ENCODE measurements at regions not wholly inside any gene's neighbourhood (a gene's known extent, or its start where the extent isn't known, plus 50 kb on each side); places are given as distances from the start of the nearest gene placed in this dataset.

DNA sequence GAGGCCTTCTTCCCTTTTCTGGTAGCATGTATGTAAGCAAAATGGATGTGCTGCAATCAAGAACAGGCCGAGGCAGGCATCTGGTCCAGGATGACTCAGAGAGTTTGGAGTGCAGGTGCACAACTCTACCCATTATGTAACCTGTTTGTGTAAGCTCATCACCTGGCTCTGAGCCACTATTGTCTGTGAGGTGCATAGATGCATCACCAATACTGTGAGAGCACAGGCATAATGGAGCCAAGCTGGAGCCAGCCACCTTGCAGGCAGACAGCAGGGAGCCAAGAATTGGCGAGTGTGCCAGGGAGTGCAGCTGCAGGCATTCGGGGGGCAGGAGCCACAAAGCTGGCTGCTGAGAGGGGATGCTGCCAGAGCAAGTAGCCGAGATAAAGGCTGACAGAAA is 549.9 kb upstream of the RGS18 start:
- no peak for DNase-seq (ENCODE audit: low spot score)
- intact Hi-C loops (cut with DNase I), result no loop called here

DNA sequence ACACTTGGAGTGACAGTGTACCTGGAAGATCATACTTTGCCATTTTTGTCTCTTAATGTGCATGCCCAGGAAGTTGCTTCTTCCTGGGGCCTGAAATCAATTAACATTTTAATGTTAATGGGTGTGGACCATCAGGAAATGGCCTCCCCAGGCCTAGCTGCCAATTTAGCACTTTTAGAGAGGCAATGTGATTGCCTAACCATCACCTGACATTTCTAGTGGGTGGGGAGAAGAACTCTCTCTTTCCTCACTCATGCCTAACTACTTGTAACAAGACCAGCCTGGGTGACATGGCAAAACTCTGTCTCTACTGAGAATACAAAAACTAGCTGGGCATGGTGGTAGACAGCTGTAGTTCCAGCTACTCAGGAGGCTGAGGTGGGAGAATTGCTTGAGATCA is 549.0 kb upstream of the RGS18 start:
- no peak for DNase-seq (ENCODE audit: low spot score)
- intact Hi-C loops (cut with DNase I), result no loop called here

DNA sequence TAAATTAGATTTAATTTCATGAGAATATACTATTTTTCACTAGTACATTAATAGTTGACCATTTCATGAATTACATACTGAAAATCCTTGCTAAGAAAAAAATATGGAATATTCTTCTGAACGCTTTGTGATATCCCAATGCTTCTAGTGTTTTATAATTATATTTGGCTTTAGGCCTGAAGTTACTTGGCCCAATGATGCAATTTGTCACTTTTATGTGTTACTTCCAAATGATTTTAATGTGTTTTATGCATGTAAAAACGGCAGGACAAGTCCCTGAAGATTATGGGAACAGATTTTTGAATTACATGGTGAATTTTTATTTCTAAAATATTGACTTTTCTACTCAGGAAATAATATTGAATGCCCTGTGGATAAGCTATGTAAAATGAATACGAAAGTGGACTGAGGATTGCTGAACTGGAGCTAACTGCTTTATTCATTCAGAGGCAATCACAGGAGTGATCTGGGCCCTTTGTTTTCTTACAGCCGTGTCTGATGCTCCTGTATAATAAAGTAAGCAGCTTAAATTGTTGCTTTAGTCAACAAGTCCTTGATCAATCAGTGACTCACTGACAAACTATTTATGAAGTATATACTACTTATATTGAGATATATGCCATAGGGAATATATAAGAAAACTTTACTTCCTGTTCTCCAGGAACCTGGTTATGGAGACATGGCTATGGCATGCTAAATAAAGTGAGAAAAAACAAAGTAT is 543.0 kb upstream of the RGS18 start:
- no peak for DNase-seq (ENCODE audit: low spot score)
- intact Hi-C loops (cut with DNase I), result no loop called here

DNA sequence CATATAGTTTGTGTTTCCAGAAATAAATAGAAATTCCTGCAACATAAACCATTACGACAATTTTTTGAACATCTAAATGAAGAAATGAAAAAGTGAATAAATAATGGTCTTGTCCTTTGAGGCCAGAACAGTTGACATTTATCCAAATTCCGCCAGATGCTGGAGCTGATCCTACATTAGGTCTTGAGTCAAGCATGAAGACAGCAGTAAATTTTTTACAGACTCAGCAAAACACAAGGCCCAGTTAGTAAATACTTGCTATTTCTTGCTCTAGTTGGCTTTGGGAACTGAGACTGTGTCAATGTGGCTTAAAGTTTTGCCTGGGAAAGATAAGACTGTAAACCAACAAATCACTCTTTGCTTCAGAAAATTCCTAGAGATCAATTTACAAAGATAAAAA is 540.1 kb upstream of the RGS18 start:
- no peak for DNase-seq (ENCODE audit: low spot score)
- intact Hi-C loops (cut with DNase I), result no loop called here

DNA sequence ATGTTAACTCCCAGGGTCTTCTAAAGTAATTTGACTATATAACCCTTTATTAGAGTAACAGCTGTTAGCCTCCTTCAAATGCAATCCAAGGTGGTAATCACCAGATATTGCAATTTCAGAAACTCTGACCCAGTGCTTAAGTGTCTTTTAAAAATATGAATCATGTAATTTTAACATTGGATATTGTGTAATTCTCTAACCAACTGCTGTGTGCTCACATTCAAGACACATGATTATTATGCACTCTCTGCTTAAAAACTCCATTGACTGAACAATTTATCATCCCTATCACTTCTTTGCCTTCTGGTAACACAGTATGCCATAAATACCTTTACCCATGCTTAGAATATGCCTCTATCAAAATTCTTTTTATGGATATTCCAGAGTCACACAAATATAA is 537.4 kb upstream of the RGS18 start:
- DNase-seq (ENCODE audit: low spot score), result no peak
- intact Hi-C loops (cut with DNase I), result no loop called here

DNA sequence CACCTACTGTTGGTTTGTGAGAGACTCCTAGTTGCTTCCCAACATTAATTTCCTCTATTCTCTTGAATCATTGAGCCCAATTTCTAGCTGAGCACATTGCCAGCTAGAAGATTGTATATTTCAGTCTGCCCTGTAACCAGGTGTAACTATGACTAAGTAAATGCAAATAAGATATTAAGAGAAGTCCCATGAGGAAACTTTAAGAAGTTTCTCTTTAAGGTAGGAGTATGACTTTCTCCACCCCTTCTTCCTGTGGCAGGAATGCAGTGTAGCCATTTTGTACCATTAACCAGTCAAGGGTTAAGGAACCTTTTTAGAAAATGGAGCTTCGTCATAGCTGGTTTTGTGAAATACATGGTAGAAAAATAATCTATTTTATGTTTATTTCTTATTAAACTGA is 534.2 kb upstream of the RGS18 start:
- intact Hi-C loops (cut with DNase I), result no loop called here
- no peak for DNase-seq (ENCODE audit: low spot score)

DNA sequence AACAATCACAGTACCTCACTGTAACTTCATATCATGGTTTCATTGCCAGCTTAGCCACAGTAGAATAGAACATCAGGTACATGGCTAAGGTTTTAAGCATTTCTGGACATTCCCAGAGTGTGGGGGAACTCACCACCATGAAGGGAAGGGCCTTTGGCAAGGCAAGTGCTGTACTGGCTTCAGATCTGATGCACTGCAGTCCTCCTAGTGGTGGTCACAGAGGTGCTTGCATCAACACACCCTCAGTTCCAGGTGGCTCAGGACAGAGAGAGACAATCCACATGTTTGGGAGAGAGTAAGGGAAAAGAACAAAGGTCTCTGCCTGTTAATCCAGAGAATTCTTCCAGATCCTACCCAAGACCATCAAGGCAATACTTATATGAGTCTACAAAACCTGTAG is 528.4 kb upstream of the RGS18 start:
- no peak for DNase-seq (ENCODE audit: low spot score)
- intact Hi-C loops (cut with DNase I), result no loop called here

DNA sequence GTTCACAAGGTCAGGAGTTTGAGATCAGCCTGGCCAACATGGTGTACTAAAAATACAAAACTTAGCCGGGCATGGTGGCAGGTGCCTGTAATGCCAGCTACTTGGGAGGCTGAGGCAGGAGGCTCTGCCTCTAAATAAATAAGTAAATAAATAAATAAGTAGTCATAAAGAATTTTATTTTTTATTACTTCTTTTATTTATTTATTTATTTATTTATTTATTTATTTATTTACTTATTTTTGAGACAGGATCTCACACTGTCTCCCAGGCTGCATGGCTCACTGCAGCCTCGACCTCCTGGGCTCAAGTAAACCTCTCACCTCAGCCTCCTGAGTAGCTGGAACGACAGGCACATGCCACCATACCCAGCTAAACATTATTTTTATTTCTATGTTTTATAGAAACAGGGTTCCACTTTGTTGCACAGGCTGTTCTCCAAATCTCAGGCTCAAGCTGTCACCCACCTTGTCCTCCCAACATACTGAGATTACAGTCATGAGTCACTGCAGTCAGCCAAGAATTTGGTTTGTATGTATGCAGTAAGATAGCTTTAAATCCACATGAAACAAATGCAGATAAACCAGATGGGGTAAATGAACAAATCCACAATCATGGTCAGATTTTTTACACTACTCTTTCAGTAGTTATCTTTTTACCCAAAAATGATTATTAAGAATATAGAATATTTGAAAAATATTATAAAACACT is 523.3 kb upstream of the RGS18 start:
- intact Hi-C loops (cut with DNase I), result no loop called here
- no peak for DNase-seq (ENCODE audit: low spot score)

DNA sequence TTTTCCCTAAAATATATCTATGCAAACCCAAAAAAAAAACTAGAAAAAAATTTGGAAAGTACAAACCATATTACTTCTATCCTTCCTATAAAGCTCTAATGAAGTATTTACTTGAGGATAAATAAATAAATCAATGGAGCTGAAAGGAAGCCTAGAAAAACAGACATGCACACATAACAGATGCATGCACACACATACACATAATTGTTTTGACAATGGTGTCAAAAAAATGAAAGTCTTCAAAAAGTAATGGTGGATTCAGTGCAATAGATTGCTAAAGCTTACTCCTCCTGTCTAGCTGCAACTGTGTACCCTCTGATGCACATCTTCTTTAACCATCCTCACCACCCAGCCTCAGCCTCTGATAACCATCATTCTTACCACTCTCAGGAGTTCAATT is 521.9 kb upstream of the RGS18 start:
- intact Hi-C loops (cut with DNase I), result no loop called here
- no peak for DNase-seq (ENCODE audit: low spot score)

DNA sequence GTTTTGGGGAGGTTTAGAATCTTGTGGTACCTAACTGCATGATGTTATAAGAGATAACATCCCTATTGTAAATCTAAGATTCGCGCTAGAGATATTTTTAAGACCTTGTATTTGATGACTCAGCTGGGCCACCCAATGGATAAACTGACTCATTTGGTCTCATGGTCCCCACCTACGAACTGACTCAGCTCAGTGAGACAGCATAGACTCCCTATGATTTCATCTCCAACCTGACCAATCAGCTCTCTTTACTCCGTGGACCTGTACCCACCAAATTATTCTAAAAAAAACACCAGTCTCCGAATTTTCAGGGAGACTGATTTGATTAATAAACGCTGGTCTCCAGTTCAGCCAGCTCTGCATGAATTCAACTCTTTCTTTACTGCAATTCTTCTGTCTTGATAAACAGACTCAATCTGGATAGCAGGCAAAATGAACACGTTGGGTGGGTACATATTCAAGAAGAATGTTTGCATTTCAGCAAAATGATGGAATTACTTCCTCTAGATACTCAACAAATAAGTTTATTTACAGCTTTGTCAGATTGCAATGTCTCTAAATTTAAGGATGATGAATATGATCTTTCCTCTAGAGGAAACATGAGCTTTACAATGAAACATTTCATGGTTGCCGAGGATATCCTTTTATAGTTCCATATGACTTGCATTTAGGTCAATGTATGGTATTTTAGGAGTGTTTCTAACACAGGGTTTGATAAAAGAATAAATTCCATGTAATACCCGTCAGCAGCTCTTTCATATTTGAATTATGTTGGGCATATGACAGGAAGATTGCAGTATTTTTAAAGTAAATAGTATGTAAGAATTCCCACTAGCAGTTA is 516.6 kb upstream of the RGS18 start:
- no peak for DNase-seq (ENCODE audit: low spot score)
- intact Hi-C loops (cut with DNase I), result no loop called here

DNA sequence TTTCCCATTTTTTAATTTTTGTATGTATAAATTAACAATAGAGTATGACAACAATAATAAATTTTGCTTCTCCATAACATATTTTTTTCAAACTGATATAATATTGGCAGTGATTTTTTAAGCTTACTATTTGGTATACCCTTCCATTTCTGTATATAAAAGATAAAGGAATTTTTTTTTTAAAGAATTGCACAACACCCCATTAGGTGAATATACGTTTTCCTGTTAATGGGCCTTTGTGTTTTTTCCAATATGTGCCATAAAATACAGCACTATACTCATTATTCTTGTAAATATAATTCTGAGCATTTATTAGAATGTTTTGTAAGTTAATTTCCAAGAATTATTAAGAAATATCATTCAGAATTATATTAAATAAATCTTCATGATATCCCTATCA is 515.2 kb upstream of the RGS18 start:
- no peak for DNase-seq (ENCODE audit: low spot score)
- intact Hi-C loops (cut with DNase I), result no loop called here

DNA sequence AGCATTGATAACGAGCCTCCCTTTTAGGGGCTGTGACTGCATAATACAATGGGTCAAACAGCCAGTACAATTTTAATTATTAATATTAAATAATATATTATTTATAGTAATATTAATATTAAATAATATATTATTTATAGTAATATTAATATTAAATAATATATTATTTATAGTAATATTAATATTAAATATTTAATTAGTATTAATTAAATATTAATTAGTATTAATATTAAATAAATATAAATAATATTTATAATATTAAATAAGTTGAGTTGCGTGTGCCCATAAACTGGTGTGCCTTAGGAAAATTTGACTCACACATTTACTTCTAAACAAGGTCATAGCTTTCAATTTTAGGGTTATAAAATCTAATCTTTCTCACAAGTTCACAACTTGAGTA is 509.3 kb upstream of the RGS18 start:
- intact Hi-C loops (cut with DNase I), result no loop called here

DNA sequence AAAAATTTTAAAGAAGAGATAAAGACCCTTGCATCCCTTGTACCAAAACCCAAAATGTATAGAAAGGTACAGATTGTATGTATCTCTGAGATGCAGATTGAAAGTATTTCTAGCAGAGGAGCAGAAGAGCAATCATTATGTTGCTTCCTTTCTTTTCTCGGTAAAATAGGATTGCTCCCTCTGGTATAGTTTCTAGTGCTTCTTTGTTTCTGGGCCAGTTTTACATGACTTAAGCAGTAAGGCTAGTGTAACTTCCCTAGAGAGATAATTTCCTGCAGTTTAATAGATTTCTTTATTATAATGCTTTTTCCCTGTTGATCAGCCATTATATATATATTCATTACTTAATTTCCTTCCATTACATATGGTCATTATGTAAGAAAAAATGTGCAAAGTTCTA is 496.2 kb upstream of the RGS18 start:
- intact Hi-C loops (cut with DNase I), result no loop called here
- no peak for DNase-seq (ENCODE audit: low spot score)

More for the DNA sequence above, 509.3 kb upstream of the RGS18 start:
- DNase-seq (ENCODE audit: low spot score), result no peak

DNA sequence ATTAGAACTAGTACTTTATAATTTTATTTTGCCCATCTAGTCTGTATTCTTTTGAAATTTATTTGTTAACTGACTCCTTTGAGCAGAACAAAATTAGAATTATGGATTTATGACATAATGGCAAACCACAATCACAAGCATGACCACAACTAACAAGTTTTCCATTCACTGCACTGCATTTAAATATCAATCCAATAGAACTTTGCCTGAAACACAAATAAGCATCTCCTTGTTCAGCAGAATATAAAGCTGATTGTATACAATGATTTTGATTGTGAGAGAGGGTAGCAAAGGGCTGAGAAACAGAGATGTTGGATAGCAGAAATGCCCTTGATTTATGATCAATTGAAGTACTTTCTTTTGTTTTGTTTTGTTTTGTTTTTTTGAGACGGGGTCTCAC is 495.5 kb upstream of the RGS18 start:
- no peak for DNase-seq (ENCODE audit: low spot score)
- intact Hi-C loops (cut with DNase I), result no loop called here

DNA sequence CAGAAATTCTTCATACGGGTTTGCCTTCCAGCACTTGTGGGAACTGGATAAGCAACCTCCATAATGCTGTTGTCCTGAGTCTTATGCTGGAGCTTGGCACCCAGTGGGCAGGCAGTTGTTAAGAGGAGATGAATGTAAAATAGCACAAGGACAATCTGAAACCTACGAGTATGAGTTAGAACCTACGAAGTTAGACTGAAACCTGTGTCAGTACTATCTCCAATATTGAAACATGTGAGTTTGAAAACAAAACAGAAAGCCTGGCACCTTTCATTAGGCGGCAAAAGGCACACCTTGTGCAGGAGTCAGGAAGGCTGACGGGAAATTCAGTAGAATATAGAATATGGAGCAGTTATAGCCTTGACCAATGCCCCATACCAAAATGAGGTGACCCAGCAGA is 489.7 kb upstream of the RGS18 start:
- intact Hi-C loops (cut with DNase I), result no loop called here
- no peak for DNase-seq (ENCODE audit: low spot score)

DNA sequence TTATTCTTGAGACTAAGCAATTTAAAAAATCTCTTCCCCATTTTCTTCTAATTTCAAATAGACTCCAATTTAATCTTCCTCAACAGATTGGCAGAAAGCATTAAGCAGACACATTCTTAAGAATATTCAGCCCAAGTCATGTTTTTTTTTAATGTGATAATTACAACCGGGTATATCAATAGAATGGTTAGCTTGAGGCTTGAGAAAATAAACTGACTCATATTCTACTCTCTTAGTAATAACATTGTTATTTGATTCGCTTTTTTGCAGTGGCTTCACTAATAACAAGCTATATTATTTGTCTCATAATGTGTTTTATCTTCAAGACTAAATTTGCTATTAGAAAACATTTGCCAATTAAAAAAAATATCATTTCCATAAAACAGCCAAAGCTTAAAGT is 488.6 kb upstream of the RGS18 start:
- intact Hi-C loops (cut with DNase I), result no loop called here
- no peak for DNase-seq (ENCODE audit: low spot score)

DNA sequence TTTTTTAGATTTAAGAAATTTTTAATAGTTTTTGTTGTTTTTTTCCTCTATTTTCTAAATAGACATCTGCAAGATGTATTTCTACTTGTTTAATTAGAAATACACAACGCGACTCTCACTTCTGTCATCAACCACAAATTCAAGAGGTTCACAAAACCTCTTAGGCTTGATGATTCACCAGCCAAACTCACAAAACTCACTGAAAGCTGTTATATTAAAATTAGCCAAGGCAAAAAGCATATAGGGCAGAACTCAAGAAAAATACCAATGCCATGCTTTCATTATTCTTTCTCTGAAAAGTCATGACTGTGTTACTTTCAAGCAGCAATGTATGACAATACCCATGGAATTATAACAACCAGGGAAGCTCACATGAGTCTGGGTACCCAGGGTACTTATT is 487.0 kb upstream of the RGS18 start:
- intact Hi-C loops (cut with DNase I), result no loop called here
- DNase-seq (ENCODE audit: low spot score), result no peak

DNA sequence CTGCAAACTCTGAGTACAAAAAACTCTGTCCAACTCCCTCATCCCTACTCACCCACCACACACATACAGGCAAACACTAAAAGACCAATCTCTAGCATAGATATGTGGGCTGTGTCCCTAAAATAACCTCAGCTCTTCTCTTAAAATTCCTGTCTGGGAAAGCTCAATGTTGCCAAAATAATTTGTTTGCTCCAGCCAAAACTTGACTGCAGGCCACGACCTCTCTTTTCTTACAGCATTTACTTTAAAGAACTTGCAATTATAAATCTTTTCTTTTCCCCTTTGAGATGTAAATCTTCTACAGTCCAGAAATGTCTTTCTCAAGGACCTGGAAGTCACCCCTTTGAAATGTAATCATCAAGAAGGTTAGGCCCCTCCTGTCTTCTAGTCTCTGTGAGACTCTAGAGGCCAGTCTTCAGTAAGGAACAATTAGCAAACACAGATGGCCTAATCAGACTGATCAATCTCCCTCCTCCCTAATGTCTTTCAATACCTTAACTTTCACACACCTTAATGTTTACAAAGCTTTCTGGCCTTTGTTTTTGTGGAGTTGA is 483.6 kb upstream of the RGS18 start:
- intact Hi-C loops (cut with DNase I), result no loop called here

DNA sequence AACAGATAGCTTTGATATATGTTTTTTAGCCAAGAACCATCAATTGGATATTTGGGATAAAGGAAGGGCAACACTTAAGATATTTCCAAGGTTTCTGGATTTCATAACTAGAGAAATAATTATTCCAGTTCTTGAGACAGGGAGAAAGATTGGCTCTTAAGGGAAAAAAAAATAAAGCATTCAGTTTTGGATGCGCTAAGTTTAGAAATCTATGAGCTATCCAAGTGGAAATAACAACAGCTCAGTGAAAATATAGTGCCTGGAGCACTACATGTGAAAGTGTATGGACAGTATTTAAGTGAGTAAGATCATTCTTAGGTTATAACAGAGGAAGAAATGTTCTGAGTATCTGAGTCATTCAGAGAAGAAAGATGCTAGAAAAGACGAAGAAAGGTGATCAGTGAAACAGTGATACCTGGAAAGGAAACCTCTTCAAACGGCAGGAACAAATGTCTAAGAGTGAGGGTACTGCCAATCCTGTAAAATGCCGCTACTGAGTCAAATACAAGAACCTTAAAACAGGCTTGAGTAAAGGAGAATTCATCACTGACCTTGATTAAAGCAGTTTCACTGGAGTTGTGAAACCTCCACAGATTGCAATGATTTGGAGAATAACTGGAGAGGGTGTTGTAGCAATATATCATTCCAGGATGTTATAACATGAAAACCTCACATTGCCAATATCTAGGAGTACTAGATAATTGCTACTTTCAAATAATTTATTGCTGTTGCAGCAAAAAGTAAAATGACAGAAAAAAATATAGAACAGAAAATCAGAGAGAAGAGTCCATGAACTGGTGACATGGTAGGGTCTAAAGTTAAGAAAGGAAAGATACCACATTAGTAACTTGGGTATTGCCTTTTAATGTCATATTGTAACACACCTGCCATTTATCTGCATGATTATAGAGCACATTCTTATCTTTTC is 482.1 kb upstream of the RGS18 start:
- intact Hi-C loops (cut with DNase I), result no loop called here
- no peak for DNase-seq (ENCODE audit: low spot score)

More for the DNA sequence above, 483.6 kb upstream of the RGS18 start:
- DNase-seq (ENCODE audit: low spot score), result no peak

Data from cardiac septum (tissue), 1 donor.